DMS79 (cell line): ENCODE measurements at regions not wholly inside any gene's neighbourhood (a gene's known extent, or its start where the extent isn't known, plus 50 kb on each side); places are given as distances from the start of the nearest gene placed in this dataset.

Experiments used
- DNase-seq: peaks from one replicate; lab custom pipeline; 2025; lab: John Stamatoyannopoulos, UW

- no peak for DNase-seq
These were observed 162.8 kb downstream of the FBXO8 start for GRCh38 chr4:174120446-174121295.

- no peak for DNase-seq
These were observed 163.6 kb downstream of the FBXO8 start for GRCh38 chr4:174119830-174120229.

GRCh38 chr4:174119051-174119450 is 164.4 kb downstream of the FBXO8 start:
- DNase-seq, result no peak

GRCh38 chr4:174118171-174118570 is 165.3 kb downstream of the FBXO8 start:
- DNase-seq, result no peak

- DNase-seq, result no peak
These were observed 166.0 kb downstream of the FBXO8 start for GRCh38 chr4:174117445-174117844.

GRCh38 chr4:174116021-174116420 is 167.4 kb downstream of the FBXO8 start:
- DNase-seq, result no peak

GRCh38 chr4:174111422-174111821 is 172.0 kb downstream of the FBXO8 start:
- no peak for DNase-seq

GRCh38 chr4:174110180-174110579 is 173.3 kb downstream of the FBXO8 start:
- no peak for DNase-seq

- DNase-seq, result no peak
These were observed 175.6 kb downstream of the FBXO8 start for GRCh38 chr4:174107746-174108354.

- DNase-seq, result no peak
These were observed 178.3 kb downstream of the FBXO8 start for GRCh38 chr4:174105202-174105601.

GRCh38 chr4:174100910-174101309 is 182.6 kb downstream of the FBXO8 start:
- DNase-seq, result no peak

GRCh38 chr4:174099712-174100111 is 183.8 kb downstream of the FBXO8 start:
- DNase-seq, result no peak

GRCh38 chr4:174096999-174097398 is 186.5 kb downstream of the FBXO8 start:
- no peak for DNase-seq

GRCh38 chr4:174096456-174096855 is 187.0 kb downstream of the FBXO8 start:
- no peak for DNase-seq

GRCh38 chr4:174091130-174091529 is 192.3 kb downstream of the FBXO8 start:
- no peak for DNase-seq

- DNase-seq, result no peak
These were observed 193.8 kb downstream of the FBXO8 start for GRCh38 chr4:174089711-174090110.

GRCh38 chr4:174088795-174089194 is 194.7 kb downstream of the FBXO8 start:
- no peak for DNase-seq

GRCh38 chr4:174086829-174087799 is 196.4 kb downstream of the FBXO8 start:
- no peak for DNase-seq

- DNase-seq, result no peak
These were observed 198.5 kb downstream of the FBXO8 start for GRCh38 chr4:174084981-174085380.

GRCh38 chr4:174084542-174084941 is 198.9 kb downstream of the FBXO8 start:
- DNase-seq, result no peak

- DNase-seq, result no peak
These were observed 203.1 kb downstream of the FBXO8 start for GRCh38 chr4:174080361-174080760.

- DNase-seq, result no peak
These were observed 211.9 kb downstream of the FBXO8 start for GRCh38 chr4:174071595-174071994.
